Right ventricle myocardium superior (tissue), 1 donor: ENCODE measurements at regions not wholly inside any gene's neighbourhood (a gene's known extent, or its start where the extent isn't known, plus 50 kb on each side); places are given as distances from the start of the nearest gene placed in this dataset.
"Not testable (repeated sequence)": the region's sequence is repeated elsewhere in the genome, so short reads cannot be mapped to it uniquely, and the experiment has no call there.

ENCODE experiments used
- ATAC-seq: fragments of 200-7000 bp; cut with Tn5 transposase; one replicate; pipeline ENCODE4 v1.9.1; 2020; ENCODE audit warnings: mild to moderate bottlenecking; ENCODE audit not compliant: poor library complexity
- DNase-seq: peaks from one replicate; pipeline ENCODE4 v3.0.0-alpha.2; 2020
- intact Hi-C: fragments of 100-400 bp; cut with DNase I; formaldehyde crosslinking; loops from one replicate; pipeline ENCODE4 v1.11.2; 2022
- donor health status: DM: no; HTN: yes; CAD: no; lungs with severe emphysema.

GRCh38 chr1:199460933-199461332 is 566.6 kb upstream of the NR5A2 start:
- ATAC-seq (peak; percentile 34), DNase-seq (no peak)
- intact Hi-C loops: no loop called here

- ATAC-seq (no peak), DNase-seq (no peak)
- intact Hi-C loops: no loop called here
Measured at GRCh38 chr1:199463521-199464127, 563.9 kb upstream of the NR5A2 start.

GRCh38 chr1:199466961-199467360 is 560.5 kb upstream of the NR5A2 start:
- ATAC-seq (no peak), DNase-seq (no peak)
- intact Hi-C loops: no loop called here

GRCh38 chr1:199472018-199472417 is 555.5 kb upstream of the NR5A2 start:
- ATAC-seq: no peak
- intact Hi-C loops: no loop called here
- DNase-seq: no peak

- ATAC-seq (no peak), DNase-seq (no peak)
- intact Hi-C loops: no loop called here
Measured at GRCh38 chr1:199472978-199473377, 554.5 kb upstream of the NR5A2 start.

GRCh38 chr1:199474738-199475137 is 552.8 kb upstream of the NR5A2 start:
- intact Hi-C loops: no loop called here
- no peak for ATAC-seq

GRCh38 chr1:199482426-199482825 is 545.1 kb upstream of the NR5A2 start:
- no peak for DNase-seq
- ATAC-seq: no peak
- intact Hi-C loops: no loop called here

More at GRCh38 chr1:199474738-199475137, 552.8 kb upstream of the NR5A2 start:
- no peak for DNase-seq

- no peak for ATAC-seq
- intact Hi-C loops: no loop called here
- DNase-seq: no peak
Measured at GRCh38 chr1:199489594-199489993, 537.9 kb upstream of the NR5A2 start.

GRCh38 chr1:199490769-199491527 is 536.6 kb upstream of the NR5A2 start:
- ATAC-seq (no peak), DNase-seq (no peak)
- intact Hi-C loops: no loop called here

GRCh38 chr1:199495432-199495831 is 532.1 kb upstream of the NR5A2 start:
- intact Hi-C loops: no loop called here
- DNase-seq (no peak), ATAC-seq (no peak)

- DNase-seq, ATAC-seq, intact Hi-C loops: not testable (repeated sequence)
Measured at GRCh38 chr1:199498802-199499201, 528.7 kb upstream of the NR5A2 start.

- ATAC-seq (no peak), DNase-seq (no peak)
- intact Hi-C loops: no loop called here
Measured at GRCh38 chr1:199508072-199508471, 519.4 kb upstream of the NR5A2 start.

GRCh38 chr1:199508653-199509052 is 518.9 kb upstream of the NR5A2 start:
- ATAC-seq (no peak), DNase-seq (no peak)
- intact Hi-C loops: no loop called here

- DNase-seq (no peak), ATAC-seq (no peak)
- intact Hi-C loops: no loop called here
Measured at GRCh38 chr1:199509456-199509855, 518.1 kb upstream of the NR5A2 start.

- no peak for ATAC-seq
- DNase-seq: no peak
- intact Hi-C loops: no loop called here
Measured at GRCh38 chr1:199510314-199510713, 517.2 kb upstream of the NR5A2 start.

GRCh38 chr1:199512037-199512710 is 515.3 kb upstream of the NR5A2 start:
- ATAC-seq (no peak), DNase-seq (no peak)
- intact Hi-C loops: no loop called here

GRCh38 chr1:199515261-199515660 is 512.2 kb upstream of the NR5A2 start:
- DNase-seq: no peak
- ATAC-seq: no peak
- intact Hi-C loops: no loop called here

GRCh38 chr1:199522338-199522737 is 505.2 kb upstream of the NR5A2 start:
- no peak for ATAC-seq
- intact Hi-C loops: no loop called here
- no peak for DNase-seq

GRCh38 chr1:199522936-199523335 is 504.6 kb upstream of the NR5A2 start:
- no peak for DNase-seq
- intact Hi-C loops: no loop called here
- no peak for ATAC-seq

GRCh38 chr1:199529324-199529723 is 498.2 kb upstream of the NR5A2 start:
- ATAC-seq: no peak
- no peak for DNase-seq
- intact Hi-C loops: no loop called here
